Spleen (tissue), 7 donors: ENCODE measurements at regions not wholly inside any gene's neighbourhood (a gene's known extent, or its start where the extent isn't known, plus 50 kb on each side); places are given as distances from the start of the nearest gene placed in this dataset.

Experiments used
- CTCF ChIP-seq, 11 experiments: fragments of 200-600 bp in 7 of 11; fragments of 450-650 bp in 4 of 11; sonication (generic) in 4 of 11; IDR thresholded peaks in 8 of 11; conservative IDR thresholded peaks in 3 of 11; 1 replicate in 7 of 11; 2 replicates in 4 of 11; pipeline versions ENCODE4 v1.4.0 to v1.8.0; 2016 to 2021; ENCODE audit warnings: antibody characterized with exemption in 11 of 11, inconsistent platforms in 4 of 11, mild to moderate bottlenecking in 1 of 11
- POLR2AphosphoS5 ChIP-seq, 3 donors: sonication (generic); formaldehyde crosslinking; IDR thresholded peaks; one replicate each; pipeline ENCODE4 v1.5.1; 2017; ENCODE audit warnings: antibody characterized with exemption in 3 of 3
- donor health status: DM: no; HTN: no; CAD: no; lungs with moderate emphysema.
- donor health status: DM: no; HTN: no; CAD: no.
- donor health status: DM: no; HTN: no; CAD: no.

GRCh38 chr12:107296681-107297089 lies 203.3 kb upstream of the CRY1 start:
- no peak for TF ChIP-seq CTCF (IDR thresholded peaks at IDR 0.05 in 8 of 11, conservative IDR thresholded peaks at IDR 0.05 in 3 of 11)
- TF ChIP-seq POLR2AphosphoS5 (IDR thresholded peaks at IDR 0.05): no peak
